HCT116 (cell line): ENCODE measurements at regions not wholly inside any gene's neighbourhood (a gene's known extent, or its start where the extent isn't known, plus 50 kb on each side); places are given as distances from the start of the nearest gene placed in this dataset.

Experiments
- ATAC-seq: fragments of 200-7000 bp; cut with Tn5 transposase; 2 replicates; pipeline ENCODE4 v1.9.1; 2020; ENCODE audit warnings: mild to moderate bottlenecking, moderate library complexity
- BruUV-seq: library from RNA; stranded (reverse); fragments of 400-500 nt; replicated peaks from 2 replicates; lab custom pipeline; 2021; lab: Mats Ljungman, UMichigan
- CTCF ChIA-PET: fragments of 300-600 bp; sonication (Branson Sonifier 250); formaldehyde crosslinking; loops from one replicate; lab custom pipeline; 2021; ENCODE audit warnings: antibody characterized with exemption; lab: Charles Lee
- POLR2A ChIA-PET: fragments of 300-600, 350-600 bp; sonication (Branson Sonifier 250); formaldehyde crosslinking; loops from one replicate; lab custom pipeline; 2021; ENCODE audit warnings: antibody characterized with exemption; lab: Charles Lee
- RAD21 ChIA-PET, 2 experiments: fragments of 300-600 bp; sonication (Branson Sonifier 250); formaldehyde crosslinking; loops; one replicate each; lab custom pipeline; 2023; ENCODE audit warnings: low total read pairs in 2 of 2; ENCODE audit not compliant: uncharacterized antibody in 2 of 2, unreplicated experiment in 2 of 2, low non-redundant PET in 1 of 2; lab: Charles Lee
- DNase-seq: peaks from one replicate; pipeline ENCODE4 v3.0.0-alpha.2; 2010; ENCODE audit warnings: low read depth, low spot score
- H2AFZ ChIP-seq: fragments of 200-600 bp; shearing (Covaris generic), sonication (generic); 2 replicates; pipeline ENCODE4 v1.6.1; 2017; ENCODE audit warnings: low read depth, mixed run types, mixed read lengths, antibody characterized with exemption, low read length; ENCODE audit not compliant: poor library complexity, severe bottlenecking
- H3K27ac ChIP-seq: 2 replicates; pipeline ENCODE4 v1.5.1; 2012; ENCODE audit warnings: low read depth, low read length
- H3K27me3 ChIP-seq: fragments of 200-600 bp; sonication (generic); 2 replicates; pipeline ENCODE4 v1.6.1; 2016; ENCODE audit warnings: mixed run types, low read length, mixed read lengths; ENCODE audit not compliant: insufficient read depth
- H3K36me3 ChIP-seq, 2 experiments: fragments of 200-500 bp in 1 of 2; fragments of 200-600 bp in 1 of 2; sonication (Bioruptor generic) in 1 of 2; sonication (generic) in 1 of 2; 2 replicates each; pipeline versions ENCODE4 v1.5.1 to v1.6.1; 2014 to 2016; ENCODE audit warnings: low read length in 2 of 2, inconsistent platforms in 1 of 2, mixed read lengths in 1 of 2, mixed run types in 1 of 2; ENCODE audit not compliant: insufficient read depth in 2 of 2, control insufficient read depth in 1 of 2
- H3K4me1 ChIP-seq, 2 experiments: fragments of 200-600 bp in 1 of 2; sonication (generic) in 1 of 2; 2 replicates each; pipeline versions ENCODE4 v1.5.1 to v1.6.1; 2012 to 2017; ENCODE audit warnings: low read length in 2 of 2, inconsistent platforms in 1 of 2, mild to moderate bottlenecking in 1 of 2, mixed read lengths in 1 of 2, mixed run types in 1 of 2, moderate library complexity in 1 of 2; ENCODE audit not compliant: insufficient read depth in 2 of 2, control insufficient read depth in 1 of 2
- H3K4me2 ChIP-seq: fragments of 200-600 bp; sonication (generic); 2 replicates; pipeline ENCODE4 v1.6.1; 2017; ENCODE audit warnings: mixed run types, low read length, mixed read lengths
- H3K4me3 ChIP-seq, 2 experiments: fragments of 200-600 bp in 1 of 2; sonication (generic) in 1 of 2; replicated peaks in 1 of 2; 2 replicates each; pipeline ENCODE4 v1.5.1; 2011 to 2016; ENCODE audit warnings: low read length in 2 of 2, control low read depth in 1 of 2, low read depth in 1 of 2, mild to moderate bottlenecking in 1 of 2, mixed read lengths in 1 of 2, mixed run types in 1 of 2
- H3K79me2 ChIP-seq: fragments of 200-600 bp; sonication (generic); 2 replicates; pipeline ENCODE4 v1.6.1; 2017; ENCODE audit warnings: mild to moderate bottlenecking, mixed run types, low read length, moderate library complexity, mixed read lengths; ENCODE audit not compliant: insufficient read depth
- H3K9ac ChIP-seq: fragments of 200-600 bp; sonication (generic); 2 replicates; pipeline ENCODE4 v1.6.1; 2016; ENCODE audit warnings: low read length, mixed read lengths
- H3K9me2 ChIP-seq: fragments of 200-600 bp; sonication (generic), shearing (Covaris generic); 2 replicates; pipeline ENCODE4 v1.6.1; 2017; ENCODE audit warnings: mixed run types, mild to moderate bottlenecking, moderate library complexity; ENCODE audit not compliant: insufficient read depth
- H3K9me3 ChIP-seq, 2 experiments: fragments of 200-500 bp in 1 of 2; fragments of 200-600 bp in 1 of 2; sonication (Bioruptor generic) in 1 of 2; sonication (generic) in 1 of 2; 2 replicates each; pipeline ENCODE4 v1.6.1; 2014 to 2017; ENCODE audit warnings: low read length in 2 of 2, mixed read lengths in 2 of 2, inconsistent platforms in 1 of 2, low read depth in 1 of 2, mild to moderate bottlenecking in 1 of 2, mixed run types in 1 of 2, moderate library complexity in 1 of 2; ENCODE audit not compliant: control insufficient read depth in 1 of 2, insufficient read depth in 1 of 2
- H4K20me1 ChIP-seq: fragments of 200-600 bp; sonication (generic), shearing (Covaris generic); 2 replicates; pipeline ENCODE4 v1.6.1; 2017; ENCODE audit warnings: mixed run types, mild to moderate bottlenecking, moderate library complexity; ENCODE audit not compliant: insufficient read depth
- CBX3 ChIP-seq: IDR thresholded peaks from 2 replicates; pipeline ENCODE4 v1.6.1; 2012; ENCODE audit warnings: low read depth
- CEBPB ChIP-seq: IDR thresholded peaks from 2 replicates; pipeline ENCODE4 v1.6.1; 2012; ENCODE audit warnings: low read depth
- CTCF ChIP-seq, 3 experiments: fragments of 200-600 bp in 1 of 3; sonication (generic) in 1 of 3; IDR thresholded peaks in 2 of 3; conservative IDR thresholded peaks in 1 of 3; 2 replicates each; pipeline ENCODE4 v1.5.1; 2012 to 2017; ENCODE audit warnings: low read depth in 2 of 3, low read length in 2 of 3, antibody characterized with exemption in 1 of 3, borderline replicate concordance in 1 of 3, control low read depth in 1 of 3, mild to moderate bottlenecking in 1 of 3, mixed read lengths in 1 of 3, mixed run types in 1 of 3, moderate library complexity in 1 of 3; ENCODE audit not compliant: insufficient read depth in 1 of 3
- EZH2 ChIP-seq: fragments of 200-600 bp; sonication (generic); IDR thresholded peaks from 2 replicates; pipeline ENCODE4 v1.6.1; 2017; ENCODE audit warnings: antibody characterized with exemption, mixed run types
- RAD21 ChIP-seq: IDR thresholded peaks from 2 replicates; pipeline ENCODE4 v1.6.1; 2012; ENCODE audit warnings: low read depth, mild to moderate bottlenecking
- REST ChIP-seq: IDR thresholded peaks from 2 replicates; pipeline ENCODE4 v1.6.1; 2012; ENCODE audit warnings: low read depth
- SP1 ChIP-seq: IDR thresholded peaks from 2 replicates; pipeline ENCODE4 v1.6.1; 2012; ENCODE audit warnings: low read depth
- SRF ChIP-seq: IDR thresholded peaks from 2 replicates; pipeline ENCODE4 v1.6.1; 2012; ENCODE audit warnings: low read depth
- YY1 ChIP-seq: IDR thresholded peaks from 2 replicates; pipeline ENCODE4 v1.6.1; 2011; ENCODE audit warnings: low read length, low read depth, moderate library complexity, mild to moderate bottlenecking; ENCODE audit not compliant: insufficient replicate concordance; ENCODE audit errors: extremely low read depth
- intact Hi-C: fragments of 100-400 bp; cut with micrococcal nuclease; formaldehyde crosslinking; loops from 2 replicates; pipeline ENCODE4 v1.10.0; 2022

- H3K27ac ChIP-seq, result no peak overlapping the region
- H3K4me3 ChIP-seq, result no peak overlapping the region
- no TSS peak for BruUV-seq
- no peaks in the 10 kb centered on the region for H3K79me2 ChIP-seq
- ATAC-seq, result no peak
- no peaks in the 10 kb centered on the region for H4K20me1 ChIP-seq
- H3K27me3 ChIP-seq, result no peaks in the 10 kb centered on the region
- no peak for TF ChIP-seq CTCF (IDR thresholded peaks at IDR 0.05 in 2 of 3, conservative IDR thresholded peaks at IDR 0.05 in 1 of 3; ENCODE audit: borderline replicate concordance in 1 of 3, insufficient read depth in 1 of 3, low read depth in 2 of 3, low read length in 2 of 3)
- TF ChIP-seq CEBPB, result no peak
- no peak for TF ChIP-seq YY1
- TF ChIP-seq REST, result no peak
- TF ChIP-seq RAD21, result no peak
- TF ChIP-seq EZH2, result no peak
- no peak for TF ChIP-seq SRF
- no peak for TF ChIP-seq SP1
- no peak for TF ChIP-seq CBX3
- ChIA-PET CTCF (interaction anchor here (2.0 kb wide), 1 partner anchor 84 kb away, joined by 5 read pairs; no protein-coding TSS in a partner anchor), POLR2A (no interaction called here), RAD21 (no interaction called here)
- no peak for DNase-seq
- H3K9me3 ChIP-seq, result no peaks in the 10 kb centered on the region
- H3K9me2 ChIP-seq, result no peaks in the 10 kb centered on the region
- no peaks in the 10 kb centered on the region for H3K36me3 ChIP-seq
- H3K9ac ChIP-seq, result no peak overlapping the region
- no peak overlapping the region for H3K4me2 ChIP-seq
- no peaks in the 10 kb centered on the region for H3K4me1 ChIP-seq
- intact Hi-C loops, result loop anchor here (5.0 kb wide), 2 partner anchors 43 to 493 kb away; no protein-coding TSS in a partner anchor
- no peak overlapping the region for H2AFZ ChIP-seq
Measured at GRCh38 chr6:8215631-8216030, 113.3 kb upstream of the EEF1E1 start.
